Keratinocyte (primary cell): ENCODE measurements at regions not wholly inside any gene's neighbourhood (a gene's known extent, or its start where the extent isn't known, plus 50 kb on each side); places are given as distances from the start of the nearest gene placed in this dataset.

Experiments
- CTCF ChIP-seq, 3 experiments: IDR thresholded peaks in 1 of 3; conservative IDR thresholded peaks in 1 of 3; optimal IDR thresholded peaks in 1 of 3; 2 replicates in 2 of 3; 3 replicates in 1 of 3; pipeline versions ENCODE3 to v1.5.1; 2011; ENCODE audit warnings: low read length in 3 of 3, mild to moderate bottlenecking in 3 of 3, moderate library complexity in 2 of 3, control low read depth in 1 of 3, inconsistent platforms in 1 of 3; ENCODE audit not compliant: insufficient read depth in 2 of 3; ENCODE audit errors: extremely low read depth in 1 of 3
- EZH2 ChIP-seq: IDR thresholded peaks from one replicate; pipeline ENCODE4 v1.6.1; 2012; ENCODE audit warnings: inconsistent platforms, mild to moderate bottlenecking, low read length, moderate library complexity

GRCh38 chr6:168735268-168735949 lies 294.4 kb downstream of the SMOC2 start:
- no peak for TF ChIP-seq CTCF (optimal IDR thresholded peaks at IDR 0.05 in 1 of 3, IDR thresholded peaks at IDR 0.05 in 1 of 3, conservative IDR thresholded peaks at IDR 0.05 in 1 of 3; ENCODE audit: extremely low read depth in 1 of 3, insufficient read depth in 2 of 3, low read length in 3 of 3)
- no peak for TF ChIP-seq EZH2
